ENCODE measurements at regions not wholly inside any gene's neighbourhood (a gene's known extent, or its start where the extent isn't known, plus 50 kb on each side); places are given as distances from the start of the nearest gene placed in this dataset.
A peak's percentile ranks its signal among the peaks of the same experiment; 100 is the strongest.
"Not testable (repeated sequence)": the region's sequence is repeated elsewhere in the genome, so short reads cannot be mapped to it uniquely, and the experiment has no call there.

DNA sequence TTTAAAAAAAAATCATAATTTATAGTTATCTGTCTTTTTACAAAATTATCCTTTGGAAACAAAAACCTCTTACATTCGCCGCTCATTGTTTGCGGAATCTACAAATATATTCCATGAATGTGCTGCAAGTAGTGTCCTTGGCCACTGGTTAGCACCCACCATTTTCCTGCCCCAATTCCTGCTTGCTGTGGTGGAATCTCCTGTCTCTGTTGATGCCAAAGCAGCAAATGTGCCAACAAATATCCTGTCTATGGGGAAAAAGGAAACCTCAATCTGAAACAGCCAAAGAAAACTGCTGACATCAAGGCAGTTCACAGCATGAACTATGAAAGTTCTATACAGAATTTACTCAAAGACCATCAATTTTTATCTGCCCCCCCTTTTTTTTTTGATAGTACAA, 603.6 kb downstream of the COL12A1 start:
- TF ChIP-seq, protein P1, sequence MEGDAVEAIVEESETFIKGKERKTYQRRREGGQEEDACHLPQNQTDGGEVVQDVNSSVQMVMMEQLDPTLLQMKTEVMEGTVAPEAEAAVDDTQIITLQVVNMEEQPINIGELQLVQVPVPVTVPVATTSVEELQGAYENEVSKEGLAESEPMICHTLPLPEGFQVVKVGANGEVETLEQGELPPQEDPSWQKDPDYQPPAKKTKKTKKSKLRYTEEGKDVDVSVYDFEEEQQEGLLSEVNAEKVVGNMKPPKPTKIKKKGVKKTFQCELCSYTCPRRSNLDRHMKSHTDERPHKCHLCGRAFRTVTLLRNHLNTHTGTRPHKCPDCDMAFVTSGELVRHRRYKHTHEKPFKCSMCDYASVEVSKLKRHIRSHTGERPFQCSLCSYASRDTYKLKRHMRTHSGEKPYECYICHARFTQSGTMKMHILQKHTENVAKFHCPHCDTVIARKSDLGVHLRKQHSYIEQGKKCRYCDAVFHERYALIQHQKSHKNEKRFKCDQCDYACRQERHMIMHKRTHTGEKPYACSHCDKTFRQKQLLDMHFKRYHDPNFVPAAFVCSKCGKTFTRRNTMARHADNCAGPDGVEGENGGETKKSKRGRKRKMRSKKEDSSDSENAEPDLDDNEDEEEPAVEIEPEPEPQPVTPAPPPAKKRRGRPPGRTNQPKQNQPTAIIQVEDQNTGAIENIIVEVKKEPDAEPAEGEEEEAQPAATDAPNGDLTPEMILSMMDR (IDR thresholded peaks at IDR 0.05; ENCODE audit: insufficient read depth, missing control alignments), result no peak
- DNase-seq (ENCODE audit: insufficient read length, low spot score), result no peak
- FAIRE-seq, result no peak

DNA sequence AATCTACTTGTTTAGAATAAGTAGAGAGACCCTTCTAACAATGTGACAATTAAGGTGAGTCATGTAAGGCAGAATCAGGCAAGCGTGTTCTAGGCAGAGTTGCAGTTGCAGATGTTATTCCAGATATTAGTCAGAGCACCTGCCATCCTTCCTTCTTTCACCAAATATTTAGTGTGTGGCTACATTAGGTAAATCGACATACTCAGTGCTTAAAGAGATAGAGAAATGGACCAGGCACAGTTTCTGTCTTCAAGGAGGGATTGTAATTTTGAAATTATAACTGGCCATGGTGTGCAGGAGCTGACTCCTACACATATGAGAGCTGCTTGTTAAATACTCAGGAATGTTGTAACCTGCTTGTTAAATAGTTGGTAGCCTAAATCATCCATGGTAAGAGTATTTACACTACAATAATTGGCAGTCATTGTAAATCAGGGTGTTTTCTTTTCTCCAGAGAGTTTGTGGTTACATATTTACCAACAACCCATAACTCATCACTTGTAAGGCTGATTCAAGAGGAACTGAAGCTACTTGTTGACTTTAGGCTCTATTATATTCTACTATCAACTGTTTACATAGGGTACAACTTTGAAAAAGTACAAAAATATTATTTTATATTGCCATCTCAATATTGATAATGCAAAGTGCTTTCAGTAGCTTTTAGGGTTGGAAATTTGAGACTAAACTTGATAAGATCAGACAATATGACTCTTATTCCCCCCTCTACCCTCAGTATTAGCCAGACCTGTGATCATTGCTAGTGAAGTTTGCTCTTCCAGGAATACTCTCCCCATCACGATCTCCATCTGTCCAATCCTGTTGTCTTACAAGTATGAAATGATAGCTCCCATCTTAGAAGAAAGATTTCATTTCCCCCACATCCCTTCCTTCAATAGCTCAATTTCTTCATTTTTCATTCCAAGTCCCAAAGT, 607.1 kb downstream of the COL12A1 start:
- TF ChIP-seq, protein P1 (IDR thresholded peaks at IDR 0.05; ENCODE audit: insufficient read depth, missing control alignments), result no peak
- FAIRE-seq (no peak), DNase-seq (ENCODE audit: insufficient read length, low spot score) (no peak)

DNA sequence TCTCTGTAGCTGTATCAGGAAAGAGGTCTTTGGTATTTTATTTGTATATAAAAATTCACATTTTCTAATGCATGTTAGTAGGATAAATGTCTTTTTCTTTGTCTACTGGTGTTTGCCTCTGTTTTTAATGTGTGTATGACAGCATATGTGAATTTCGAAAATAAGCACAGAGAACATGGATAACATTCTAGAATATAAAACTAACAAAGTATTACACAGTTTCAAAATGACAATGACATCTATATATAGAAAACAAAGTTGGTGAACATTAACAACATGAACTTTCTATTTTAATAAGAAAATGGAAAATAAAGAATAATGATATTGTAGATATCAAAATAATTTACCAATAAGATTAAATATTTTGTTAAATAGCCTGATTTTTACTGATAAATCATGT, 608.0 kb downstream of the COL12A1 start:
- DNase-seq (ENCODE audit: insufficient read length, low spot score), result no peak
- FAIRE-seq, result no peak
- TF ChIP-seq, protein P1 (IDR thresholded peaks at IDR 0.05; ENCODE audit: insufficient read depth, missing control alignments), result no peak

DNA sequence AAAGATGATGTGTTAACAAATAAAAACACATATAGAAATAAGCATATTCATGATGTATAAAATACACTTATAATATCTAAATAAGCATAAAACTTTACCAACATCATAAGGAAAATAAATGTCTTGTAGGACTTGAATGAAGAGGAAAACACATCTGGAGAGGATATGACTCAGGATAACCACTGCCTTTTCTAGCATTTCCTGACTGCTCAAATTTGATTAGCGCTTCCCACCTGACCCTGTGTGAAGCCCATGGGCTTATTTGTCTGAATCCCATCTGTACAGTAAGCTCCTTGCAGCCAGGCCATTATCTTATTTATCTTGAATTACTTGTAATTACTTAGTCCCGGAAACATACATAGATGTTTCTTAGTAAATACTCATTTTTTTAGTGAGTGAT, 608.6 kb downstream of the COL12A1 start:
- FAIRE-seq (no peak), DNase-seq (ENCODE audit: insufficient read length, low spot score) (no peak)
- TF ChIP-seq, protein P1 (IDR thresholded peaks at IDR 0.05; ENCODE audit: insufficient read depth, missing control alignments), result no peak

DNA sequence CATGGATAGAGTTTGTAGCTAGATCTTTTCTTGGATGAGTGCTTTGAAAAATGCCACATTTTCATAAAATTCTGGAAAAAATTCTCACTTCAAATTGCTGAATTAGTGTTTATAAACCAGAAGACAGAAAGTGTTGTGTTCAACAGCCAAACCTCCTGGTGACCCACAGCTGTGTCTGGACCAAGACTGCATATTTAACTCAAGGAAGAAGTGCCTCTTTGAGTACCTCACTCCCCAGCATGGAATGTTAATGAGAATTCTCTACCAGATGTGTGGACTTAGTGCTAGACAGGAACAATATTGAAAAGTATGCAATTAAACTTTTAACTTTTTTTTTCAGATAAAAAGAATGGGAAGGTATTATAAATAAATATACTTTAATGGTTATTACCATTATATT, 609.3 kb downstream of the COL12A1 start:
- DNase-seq (ENCODE audit: insufficient read length, low spot score), result no peak
- FAIRE-seq, result no peak
- TF ChIP-seq, protein P1 (IDR thresholded peaks at IDR 0.05; ENCODE audit: insufficient read depth, missing control alignments), result no peak

DNA sequence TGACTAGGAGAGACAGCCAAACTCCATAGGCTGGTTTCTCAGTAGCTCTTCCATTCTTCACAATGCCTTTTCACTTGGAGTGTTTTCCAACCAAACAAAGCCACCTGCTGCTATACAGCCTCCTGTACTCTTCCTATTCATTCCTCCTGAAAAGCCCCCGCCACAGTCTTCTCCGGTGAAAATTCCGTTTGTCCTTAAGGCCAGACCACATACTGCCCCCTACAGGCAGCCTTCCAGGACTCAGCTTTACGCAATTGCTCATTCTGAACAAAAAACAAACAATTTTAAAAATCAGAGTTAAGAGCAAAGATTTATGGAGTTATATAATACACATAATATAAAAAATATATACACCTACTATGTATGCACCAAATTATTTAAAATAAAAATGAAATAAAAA, 611.5 kb downstream of the COL12A1 start:
- FAIRE-seq; DNase-seq (ENCODE audit: insufficient read length, low spot score): not testable (repeated sequence)
- TF ChIP-seq, protein P1 (IDR thresholded peaks at IDR 0.05; ENCODE audit: insufficient read depth, missing control alignments), result peak; percentile 20

Data from D721Med (cell line).